HG02884 (cell line): ENCODE measurements at regions not wholly inside any gene's neighbourhood (a gene's known extent, or its start where the extent isn't known, plus 50 kb on each side); places are given as distances from the start of the nearest gene placed in this dataset.
"Not testable (repeated sequence)": the region's sequence is repeated elsewhere in the genome, so short reads cannot be mapped to it uniquely, and the experiment has no call there.

Experiments used
- ATAC-seq: cut with Tn5 transposase; IDR thresholded peaks from one replicate; pipeline ENCODE4 v1.9.1; 2021; ENCODE audit warnings: mild to moderate bottlenecking, moderate library complexity; ENCODE audit not compliant: unreplicated experiment

DNA sequence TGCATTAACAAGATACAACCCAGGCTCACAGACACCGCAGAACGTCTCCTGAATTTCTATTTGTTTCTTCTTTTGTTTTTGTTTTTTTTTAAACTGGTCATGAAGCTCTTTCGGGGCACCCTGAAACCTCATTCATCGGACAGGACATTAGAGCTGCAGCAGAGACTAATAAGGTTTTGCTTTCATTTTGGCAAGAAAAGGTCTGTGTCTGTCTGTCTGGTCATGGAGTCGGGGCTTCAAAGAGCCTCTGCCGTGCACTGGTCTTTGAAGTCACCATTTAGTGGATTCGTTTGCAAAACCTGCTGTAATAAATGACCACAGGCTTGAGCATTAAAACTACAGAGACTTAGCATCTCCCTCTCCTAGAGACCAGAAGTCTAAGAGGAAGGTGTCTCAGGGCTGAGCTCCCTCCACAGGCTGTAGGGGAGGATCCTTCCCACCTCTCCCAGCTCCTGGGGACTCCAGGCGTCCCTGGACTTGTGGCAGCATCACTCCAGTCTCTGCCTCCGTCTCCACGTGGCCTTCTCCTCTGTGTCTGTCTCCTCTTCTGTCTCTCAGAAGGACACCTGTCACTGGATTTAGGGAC, 247.5 kb downstream of the CRLF2 start:
- peak; percentile 48 for ATAC-seq

DNA sequence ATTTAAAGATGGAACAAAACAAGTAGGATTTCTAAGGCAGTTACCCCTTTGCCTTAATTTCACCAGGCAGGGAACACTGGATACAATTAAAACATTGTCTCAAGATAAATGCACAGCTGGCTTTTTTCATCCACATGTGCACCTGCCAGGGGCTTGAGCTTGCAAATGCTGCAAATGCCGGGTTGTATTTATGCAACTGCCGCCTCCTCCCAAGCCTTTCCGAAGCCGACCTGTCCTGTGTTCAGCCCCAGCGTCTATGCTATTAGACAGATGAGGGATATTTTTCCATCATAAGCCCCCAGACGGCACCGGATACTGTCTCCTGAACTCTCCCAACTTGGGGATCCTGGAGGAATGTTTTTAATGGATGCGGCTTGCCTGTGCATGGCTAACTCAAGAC, 251.6 kb downstream of the CRLF2 start:
- ATAC-seq, result no peak

- ATAC-seq, result no peak
These were observed 252.9 kb downstream of the CRLF2 start for GRCh38 chrX:959595-959994.

DNA sequence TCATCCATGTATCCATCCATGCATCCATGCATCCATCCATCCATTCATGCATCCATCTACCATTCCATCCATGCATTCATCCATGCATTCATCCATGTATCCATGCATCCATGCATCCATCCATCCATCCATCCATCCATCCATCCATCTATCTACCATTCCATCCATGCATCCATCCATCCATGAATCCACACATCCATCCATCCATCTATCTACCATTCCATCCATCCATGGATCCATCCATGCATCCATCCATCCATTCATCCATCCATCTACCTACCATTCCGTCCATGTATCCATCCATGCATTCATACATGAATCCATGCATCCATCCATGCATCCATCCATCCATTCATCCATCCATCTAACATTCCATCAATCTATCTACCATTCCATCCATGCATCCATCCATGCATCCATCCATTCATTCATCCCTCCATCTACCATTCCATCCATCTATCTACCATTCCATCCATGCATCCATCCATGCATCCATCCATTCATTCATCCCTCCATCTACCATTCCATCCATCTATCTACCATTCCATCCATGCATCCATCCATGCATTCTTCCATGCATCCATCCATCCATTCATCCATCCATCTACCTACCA, 257.2 kb downstream of the CRLF2 start:
- ATAC-seq, result not testable (repeated sequence)

GRCh38 chrX:953879-954482, 258.5 kb downstream of the CRLF2 start:
- ATAC-seq, result no peak

- ATAC-seq, result no peak
These were observed 259.6 kb downstream of the CRLF2 start for GRCh38 chrX:952816-953215.

GRCh38 chrX:947262-947661, 265.2 kb downstream of the CRLF2 start:
- not testable (repeated sequence) for ATAC-seq

DNA sequence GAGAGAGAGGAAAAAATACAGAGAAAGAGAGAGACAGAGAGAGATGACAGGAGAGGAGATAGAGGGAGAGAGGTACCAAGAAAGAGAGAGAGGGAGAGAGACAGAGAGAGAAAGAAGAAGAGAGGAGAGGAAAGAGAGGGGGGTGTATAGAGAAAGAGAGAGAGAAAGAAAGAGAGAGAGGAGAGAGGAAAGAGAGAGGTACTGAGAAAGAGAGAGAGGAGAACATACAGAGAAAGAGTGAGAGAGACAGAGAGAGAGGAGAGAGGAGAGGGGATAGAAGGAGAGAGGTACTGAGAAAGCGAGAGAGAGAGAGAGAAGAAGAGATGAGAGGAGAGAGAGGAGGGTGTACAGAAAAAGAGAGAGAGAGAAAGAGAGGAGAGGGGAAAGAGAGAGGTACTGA, 269.4 kb downstream of the CRLF2 start:
- ATAC-seq, result no peak

DNA sequence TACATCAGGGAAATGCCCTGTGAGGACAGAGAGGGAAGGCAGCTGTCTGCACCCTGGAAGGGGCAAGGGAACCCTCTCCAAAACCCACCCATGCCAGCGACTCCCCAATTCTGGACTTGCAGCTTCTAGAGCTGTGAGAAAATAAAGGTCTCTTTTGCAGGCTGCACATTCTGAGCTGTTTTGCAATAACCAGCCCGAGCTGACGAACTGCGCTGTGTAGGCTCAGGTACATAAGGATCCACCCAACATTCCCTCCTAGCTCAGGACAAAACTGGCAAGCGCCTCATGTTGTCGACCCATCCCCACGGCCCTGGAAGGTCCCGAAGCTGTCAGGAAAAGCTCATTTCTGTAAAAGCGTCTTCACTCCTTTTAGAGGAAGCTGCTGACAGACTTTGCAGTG, 271.8 kb downstream of the CRLF2 start:
- ATAC-seq, result no peak

- ATAC-seq, result no peak
These were observed 275.3 kb downstream of the CRLF2 start for GRCh38 chrX:936979-937769.

GRCh38 chrX:933611-934010, 278.8 kb downstream of the CRLF2 start:
- no peak for ATAC-seq

GRCh38 chrX:928606-929005, 283.8 kb downstream of the CRLF2 start:
- ATAC-seq, result no peak

DNA sequence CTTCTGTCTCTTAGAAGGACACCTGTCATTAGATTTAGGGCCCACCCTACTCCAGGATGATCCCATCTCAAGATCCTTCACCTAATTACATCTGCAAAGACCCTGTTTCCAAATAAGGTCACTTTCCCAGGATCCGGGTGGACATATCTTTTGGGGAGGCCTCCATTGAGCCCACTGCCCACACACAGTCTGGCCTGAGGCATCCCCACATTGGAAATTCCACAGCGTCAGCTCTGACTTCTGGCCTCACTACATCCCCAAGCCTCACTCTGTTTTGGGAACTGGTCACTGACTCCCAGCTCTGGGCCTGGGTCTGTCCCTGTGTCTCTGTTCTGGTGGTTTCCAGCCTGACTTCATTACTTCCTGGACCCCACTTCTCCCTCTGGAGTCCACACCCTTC, 285.5 kb downstream of the CRLF2 start:
- ATAC-seq, result no peak

- no peak for ATAC-seq
These were observed 286.4 kb downstream of the CRLF2 start for GRCh38 chrX:926070-926469.

DNA sequence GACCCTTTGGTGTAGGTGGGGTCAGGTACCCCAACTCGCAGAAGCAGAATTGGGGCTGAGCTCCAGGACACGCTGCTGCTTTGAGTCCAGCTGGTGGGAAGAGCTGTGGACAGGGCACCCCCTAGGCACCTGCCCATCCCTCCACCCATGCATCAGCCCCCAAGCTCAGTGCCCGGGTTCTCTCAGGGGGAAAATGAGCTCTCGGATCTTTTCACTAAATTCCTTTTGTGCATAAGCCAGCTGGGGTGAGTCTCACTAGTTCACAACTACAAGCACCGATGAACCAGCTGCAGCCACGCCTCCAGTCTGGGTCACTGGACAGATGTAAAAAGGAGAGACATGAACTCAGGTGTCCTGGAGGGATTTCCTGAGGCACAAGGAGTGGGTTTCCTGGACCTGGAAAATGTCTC, 286.8 kb downstream of the CRLF2 start:
- no peak for ATAC-seq

DNA sequence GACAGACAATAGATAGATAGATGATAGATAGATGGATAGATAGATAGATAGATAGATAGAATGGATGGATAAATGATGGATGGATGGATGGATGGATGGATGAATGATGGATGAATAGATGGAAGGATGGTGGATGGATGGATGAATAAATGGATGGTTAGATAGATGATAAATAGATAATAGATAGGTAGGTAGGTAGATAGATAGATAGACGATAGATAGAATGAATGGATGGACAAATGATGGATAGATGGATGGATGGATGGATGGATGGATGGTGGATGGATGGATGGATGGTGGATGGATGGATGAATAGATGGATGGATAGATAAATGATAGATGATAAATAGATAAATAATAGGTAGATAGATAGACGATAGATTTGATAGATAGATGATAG, 287.4 kb downstream of the CRLF2 start:
- no peak for ATAC-seq

GRCh38 chrX:924017-924416, 288.4 kb downstream of the CRLF2 start:
- ATAC-seq, result no peak

DNA sequence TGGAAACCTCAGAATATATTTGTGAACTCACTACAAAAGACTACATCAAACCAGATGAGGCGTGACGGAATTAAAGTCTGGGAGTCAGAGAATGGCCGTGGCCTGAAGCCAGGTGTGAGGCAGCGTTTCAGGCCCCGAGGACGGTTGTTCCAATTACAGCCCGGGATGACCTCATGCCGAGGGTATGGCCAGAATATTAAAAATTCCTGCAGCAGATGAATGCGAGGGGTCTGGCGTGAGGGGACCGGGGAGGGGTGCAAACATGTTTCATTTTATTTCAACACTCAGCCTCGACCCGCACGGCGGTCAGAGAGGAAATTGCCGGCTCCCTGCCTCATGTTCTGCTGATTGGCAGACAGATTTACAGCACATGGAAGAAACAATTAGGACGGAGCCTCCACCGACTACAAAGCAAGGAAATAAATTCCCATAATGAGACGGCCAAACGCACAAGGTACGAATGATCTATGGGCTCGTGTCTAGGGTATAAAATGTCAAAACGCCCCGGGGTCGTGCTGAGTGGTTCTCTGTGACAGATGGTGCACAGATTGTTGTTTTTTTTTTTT, 289.7 kb downstream of the SHOX start:
- ATAC-seq, result no peak

DNA sequence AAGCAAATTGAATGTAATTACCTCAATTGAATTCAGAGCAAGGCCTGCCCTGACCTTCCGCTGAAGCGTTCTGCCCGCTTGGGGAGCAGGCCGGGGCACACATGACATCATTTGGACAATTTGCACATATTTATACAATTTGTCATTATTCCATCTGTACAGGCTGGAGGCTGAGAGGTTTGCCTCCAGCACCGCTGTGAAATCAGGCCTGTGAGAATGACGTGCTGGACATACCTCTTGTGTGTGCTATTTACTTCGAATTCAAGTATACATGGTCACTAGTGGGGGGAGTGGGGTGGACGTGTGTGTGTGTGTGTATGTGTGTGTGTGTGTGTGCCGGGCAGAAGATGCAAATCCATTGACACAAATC, 285.6 kb downstream of the SHOX start:
- ATAC-seq, result no peak

- ATAC-seq, result no peak
These were observed 285.0 kb downstream of the SHOX start for GRCh38 chrX:915427-916229.

DNA sequence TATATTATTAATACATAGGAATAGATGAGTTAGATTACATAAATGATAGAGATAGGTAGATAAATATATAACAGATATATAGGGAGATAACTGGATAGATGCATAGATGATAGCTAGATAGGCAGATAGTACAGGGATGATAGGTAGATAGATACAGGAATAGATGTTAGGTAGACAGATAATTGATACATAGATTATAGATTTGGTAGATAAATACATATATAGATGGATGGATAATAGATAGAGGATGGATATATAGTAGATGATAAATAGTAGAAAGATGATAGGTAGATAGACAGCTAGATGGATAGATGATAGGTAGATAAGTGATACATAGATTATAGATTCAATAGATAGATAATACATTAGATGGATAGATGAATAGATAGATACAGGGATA, 283.6 kb downstream of the SHOX start:
- no peak for ATAC-seq
